HG03520 (cell line): ENCODE measurements at regions not wholly inside any gene's neighbourhood (a gene's known extent, or its start where the extent isn't known, plus 50 kb on each side); places are given as distances from the start of the nearest gene placed in this dataset.
A peak's percentile ranks its signal among the peaks of the same experiment; 100 is the strongest.

Source experiments
- ATAC-seq: cut with Tn5 transposase; IDR thresholded peaks from one replicate; pipeline ENCODE4 v1.9.1; 2021; ENCODE audit warnings: mild to moderate bottlenecking, moderate library complexity; ENCODE audit not compliant: unreplicated experiment

DNA sequence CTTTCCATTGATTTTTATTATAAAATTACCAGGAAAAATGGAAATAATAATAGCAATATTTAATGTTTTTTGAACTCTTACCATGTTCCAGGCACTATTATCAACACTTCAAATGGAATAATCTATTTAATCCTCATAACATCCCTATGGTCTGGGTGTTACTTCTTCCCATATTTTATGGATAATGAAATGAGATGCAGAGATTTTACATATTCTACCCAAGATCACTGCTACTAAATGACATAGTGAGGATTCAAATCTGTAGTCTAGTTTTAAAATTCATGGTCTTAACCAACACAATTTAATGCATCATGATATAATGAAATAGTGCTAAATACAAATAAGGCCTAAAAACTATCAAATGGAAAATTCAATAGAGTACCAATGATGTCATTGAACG, 70.4 kb upstream of the COL3A1 start:
- ATAC-seq, result no peak

DNA sequence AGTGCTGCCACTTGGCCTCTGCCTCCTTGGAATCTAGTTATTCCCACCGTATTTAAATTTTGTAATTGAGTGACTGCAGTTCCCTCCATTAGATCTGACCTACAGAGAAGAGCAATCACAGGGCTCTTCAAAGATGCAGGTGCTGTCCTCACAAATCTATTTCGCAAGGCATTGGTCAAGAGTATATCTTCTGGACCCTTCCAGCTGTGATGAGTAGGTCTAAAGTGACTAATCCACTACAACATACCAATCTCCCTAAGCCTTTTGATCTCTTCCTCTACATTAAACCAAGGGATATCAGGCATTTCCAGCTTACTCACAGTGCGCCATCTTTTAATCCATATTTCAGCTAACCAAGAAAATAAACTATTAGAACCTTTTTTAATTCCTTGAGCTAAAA, 65.1 kb upstream of the COL3A1 start:
- no peak for ATAC-seq

DNA sequence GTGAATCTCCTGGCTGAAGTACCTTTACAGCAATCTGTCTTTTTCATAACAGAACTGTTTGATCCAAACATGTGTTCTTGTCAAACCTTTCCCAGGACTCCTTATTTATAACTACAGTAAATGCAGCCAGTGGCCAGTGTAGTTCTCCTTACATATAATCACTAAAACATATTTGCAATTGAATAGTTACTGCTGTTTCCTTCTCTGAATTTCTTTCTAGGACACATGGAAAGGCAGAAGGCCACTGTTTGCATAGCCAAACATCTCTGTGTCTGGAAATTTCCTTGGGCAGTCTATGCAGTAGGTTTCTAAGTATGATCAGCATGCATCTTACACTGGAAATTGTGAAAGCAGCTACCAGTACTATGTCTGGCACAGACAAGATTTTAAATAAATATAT, 57.4 kb upstream of the COL3A1 start:
- ATAC-seq, result no peak

DNA sequence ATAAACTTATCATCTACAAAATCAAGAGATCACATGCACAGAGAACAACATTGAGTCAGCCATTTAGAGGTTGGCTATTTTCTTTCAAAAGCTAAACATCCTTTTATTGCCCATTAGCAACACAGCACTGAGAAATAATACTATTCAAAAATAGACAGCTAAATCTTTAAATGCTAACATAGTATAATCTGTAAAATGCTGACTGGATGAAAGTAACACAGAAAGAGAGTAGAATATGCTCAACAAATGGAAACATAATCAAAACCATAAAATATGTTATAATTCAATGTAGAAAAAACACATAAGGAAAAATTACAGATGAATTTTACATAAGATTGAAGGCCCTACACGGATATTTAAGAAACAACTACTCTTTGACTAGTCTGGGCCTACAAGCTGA, 56.5 kb upstream of the COL3A1 start:
- no peak for ATAC-seq

DNA sequence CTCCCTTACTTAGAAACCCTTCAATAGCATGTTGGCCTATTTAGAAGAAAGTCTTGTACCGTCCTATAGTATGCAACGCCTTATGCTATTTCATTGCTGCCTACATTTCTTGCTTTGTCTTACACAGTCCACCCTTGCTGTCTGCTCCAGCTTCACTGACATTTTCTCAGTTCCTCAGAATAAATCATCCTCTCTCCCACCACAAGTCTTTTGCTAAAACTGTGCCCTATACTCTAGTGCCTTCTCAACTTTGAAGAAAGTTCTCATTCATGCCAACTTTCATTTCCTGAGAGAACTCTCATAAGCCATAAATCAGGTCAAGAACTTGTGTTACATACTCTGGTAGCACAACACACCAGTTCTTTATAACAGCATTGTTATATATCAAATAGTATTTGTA, 54.3 kb upstream of the COL3A1 start:
- ATAC-seq, result peak; percentile 86

DNA sequence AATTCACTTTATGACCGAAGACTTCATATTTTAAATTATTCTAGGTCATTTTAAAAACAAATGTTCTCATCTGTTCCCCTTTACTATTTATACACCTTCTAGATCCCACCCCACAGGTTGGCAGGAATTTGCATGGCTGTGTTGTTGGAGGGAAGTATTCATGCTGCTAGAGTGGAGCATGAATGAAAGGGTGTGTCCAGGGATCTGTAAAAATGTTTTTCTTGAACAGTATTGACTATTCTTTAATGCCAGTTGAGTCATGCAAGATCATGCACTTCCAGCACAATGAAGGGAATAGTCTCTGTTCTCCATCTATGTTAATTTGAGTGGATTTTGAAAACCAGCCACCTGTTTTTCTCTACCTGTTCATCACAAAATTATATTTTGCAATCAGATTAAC, 52.0 kb upstream of the COL3A1 start:
- ATAC-seq, result no peak
